ENCODE measurements at regions not wholly inside any gene's neighbourhood (a gene's known extent, or its start where the extent isn't known, plus 50 kb on each side); places are given as distances from the start of the nearest gene placed in this dataset.

DNA sequence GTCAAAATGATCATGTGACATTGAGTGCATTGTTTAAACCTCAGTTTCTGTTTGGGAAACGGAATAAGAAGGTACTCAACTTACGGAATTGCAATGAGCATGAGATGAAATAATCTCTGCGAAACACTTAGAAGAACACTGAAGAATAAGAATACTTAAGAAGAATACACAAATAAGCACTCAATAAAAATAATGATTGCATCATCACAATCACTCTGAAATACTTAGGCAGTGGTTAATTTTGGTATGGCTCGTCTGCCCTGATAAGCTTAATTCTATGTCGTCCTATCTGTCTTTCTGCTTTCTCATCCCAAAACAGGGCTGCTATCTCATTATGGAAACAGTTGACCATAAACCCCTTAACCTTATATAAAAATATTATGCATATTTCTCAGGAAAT, 823.6 kb downstream of the DIAPH3 start:
- no peaks in the 10 kb centered on the region for H3K27me3 ChIP-seq (ENCODE audit: insufficient read depth, low read length)
- no peak overlapping the region for H3K23ac ChIP-seq (ENCODE audit: low read length)
- no peak overlapping the region for H3K4me3 ChIP-seq (ENCODE audit: low read depth, low read length)
- H2BK120ac ChIP-seq (ENCODE audit: insufficient read depth, low read length, poor library complexity) = no peak overlapping the region
- H3K27ac ChIP-seq (ENCODE audit: low read depth, low read length) = no peak overlapping the region
- no peaks in the 10 kb centered on the region for H3K79me1 ChIP-seq (ENCODE audit: low read length)
- no peaks in the 10 kb centered on the region for H3K4me1 ChIP-seq (ENCODE audit: control insufficient read depth in 1 of 2, insufficient read depth in 2 of 2, low read length in 2 of 2)
- no peak overlapping the region for H3K9ac ChIP-seq (ENCODE audit: low read length)
- H4K12ac ChIP-seq (ENCODE audit: low read depth, low read length) = no peak overlapping the region
- H2BK5ac ChIP-seq (ENCODE audit: low read depth, low read length, poor library complexity) = no peak overlapping the region
- no peaks in the 10 kb centered on the region for H3K9me3 ChIP-seq (ENCODE audit: insufficient read depth, low read depth, low read length)
- no peaks in the 10 kb centered on the region for H3K36me3 ChIP-seq (ENCODE audit: control insufficient read depth in 1 of 2, insufficient read depth in 2 of 2, low read length in 2 of 2)
- no peak overlapping the region for H3K14ac ChIP-seq (ENCODE audit: low read length)
- no peak overlapping the region for H4K91ac ChIP-seq (ENCODE audit: low read depth, low read length)
- H2BK12ac ChIP-seq (ENCODE audit: low read length) = no peak overlapping the region
- H3K4me2 ChIP-seq (ENCODE audit: low read length) = no peak overlapping the region
- no peak overlapping the region for H3K18ac ChIP-seq (ENCODE audit: low read length)
- H2AFZ ChIP-seq (ENCODE audit: insufficient read depth, low read length, poor library complexity) = no peak overlapping the region
- no peak for DNase-seq
- no peak overlapping the region for H3K4ac ChIP-seq (ENCODE audit: low read depth, low read length)
- H4K8ac ChIP-seq (ENCODE audit: low read depth, low read length) = no peak overlapping the region
- WGBS (ENCODE audit: extremely low coverage, insufficient coverage, insufficient read length) = no CpG with 5 or more reads among the region's 5 CpGs
- no peaks in the 10 kb centered on the region for H3K79me2 ChIP-seq (ENCODE audit: control insufficient read depth, insufficient read depth, low read length, poor library complexity)
- H2AK5ac ChIP-seq (ENCODE audit: low read length) = no peak overlapping the region

DNA sequence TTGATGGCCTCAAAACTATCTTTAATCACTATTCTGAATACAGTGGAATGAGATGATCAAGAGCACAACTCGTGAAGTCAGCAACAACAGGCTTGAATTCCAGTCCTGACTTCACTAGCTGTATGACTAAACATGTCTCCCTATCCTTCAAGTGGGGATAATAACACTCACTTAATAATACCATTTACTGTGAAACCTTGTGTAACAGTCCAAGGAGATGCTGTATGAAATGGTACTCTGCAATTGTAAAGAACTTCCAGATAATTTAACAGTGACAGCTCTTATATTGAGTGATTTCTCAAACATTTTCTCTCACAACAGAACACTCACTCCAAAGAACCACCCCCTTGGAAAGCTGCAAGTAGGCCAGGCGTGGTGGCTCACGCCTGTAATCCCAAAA, 823.1 kb downstream of the DIAPH3 start:
- Histone ChIP-seq H2AK5ac (ENCODE audit: low read length) (no peak overlapping the region), H2BK12ac (ENCODE audit: low read length) (no peak overlapping the region), H3K23ac (ENCODE audit: low read length) (no peak overlapping the region), H3K9ac (ENCODE audit: low read length) (no peak overlapping the region), H2AFZ (ENCODE audit: insufficient read depth, low read length, poor library complexity) (no peak overlapping the region), H3K4me1 (ENCODE audit: control insufficient read depth in 1 of 2, insufficient read depth in 2 of 2, low read length in 2 of 2) (no peaks in the 10 kb centered on the region), H3K4me3 (ENCODE audit: low read depth, low read length) (no peak overlapping the region), H3K27ac (ENCODE audit: low read depth, low read length) (no peak overlapping the region), H3K14ac (ENCODE audit: low read length) (no peak overlapping the region), H3K27me3 (ENCODE audit: insufficient read depth, low read length) (no peaks in the 10 kb centered on the region), H3K4me2 (ENCODE audit: low read length) (no peak overlapping the region), H3K36me3 (ENCODE audit: control insufficient read depth in 1 of 2, insufficient read depth in 2 of 2, low read length in 2 of 2) (no peaks in the 10 kb centered on the region), H4K8ac (ENCODE audit: low read depth, low read length) (no peak overlapping the region), H3K4ac (ENCODE audit: low read depth, low read length) (no peak overlapping the region), H3K79me1 (ENCODE audit: low read length) (no peaks in the 10 kb centered on the region), H4K12ac (ENCODE audit: low read depth, low read length) (no peak overlapping the region), H3K9me3 (ENCODE audit: insufficient read depth, low read depth, low read length) (no peaks in the 10 kb centered on the region), H2BK5ac (ENCODE audit: low read depth, low read length, poor library complexity) (no peak overlapping the region), H4K91ac (ENCODE audit: low read depth, low read length) (no peak overlapping the region), H2BK120ac (ENCODE audit: insufficient read depth, low read length, poor library complexity) (no peak overlapping the region), H3K79me2 (ENCODE audit: control insufficient read depth, insufficient read depth, low read length, poor library complexity) (no peaks in the 10 kb centered on the region), H3K18ac (ENCODE audit: low read length) (no peak overlapping the region)
- WGBS (ENCODE audit: extremely low coverage, insufficient coverage, insufficient read length) = no CpG with 5 or more reads among the region's 3 CpGs
- no peak for DNase-seq

DNA sequence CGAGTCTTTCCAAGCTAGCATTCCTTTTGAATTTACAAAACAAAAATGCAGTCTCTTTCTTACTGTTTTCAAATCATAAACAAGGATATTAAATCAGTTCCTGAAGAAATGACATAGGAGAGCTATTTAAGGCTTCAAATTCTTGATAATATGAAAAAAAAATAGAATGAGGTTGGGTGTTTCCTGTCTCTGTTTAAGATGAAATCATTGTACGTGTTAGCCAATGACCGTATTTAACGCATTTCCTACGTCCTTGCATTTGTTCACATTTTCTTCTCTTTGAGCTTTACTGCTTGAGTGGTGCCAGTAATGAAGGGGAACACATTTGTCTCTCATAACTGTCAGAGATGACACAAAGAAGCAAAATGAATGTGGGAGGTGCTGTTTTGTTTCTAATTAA, 821.3 kb downstream of the DIAPH3 start:
- no peak overlapping the region for H3K27ac ChIP-seq (ENCODE audit: low read depth, low read length)
- H3K4me1 ChIP-seq (ENCODE audit: control insufficient read depth in 1 of 2, insufficient read depth in 2 of 2, low read length in 2 of 2) = peaks cover 0 to 2% of the 10 kb centered on the region in 2 experiments
- no peak overlapping the region for H2BK12ac ChIP-seq (ENCODE audit: low read length)
- no peak for DNase-seq
- no peaks in the 10 kb centered on the region for H3K27me3 ChIP-seq (ENCODE audit: insufficient read depth, low read length)
- no peaks in the 10 kb centered on the region for H3K79me1 ChIP-seq (ENCODE audit: low read length)
- no peak overlapping the region for H2AK5ac ChIP-seq (ENCODE audit: low read length)
- H3K4me3 ChIP-seq (ENCODE audit: low read depth, low read length) = no peak overlapping the region
- H4K8ac ChIP-seq (ENCODE audit: low read depth, low read length) = no peak overlapping the region
- H3K4ac ChIP-seq (ENCODE audit: low read depth, low read length) = no peak overlapping the region
- H3K18ac ChIP-seq (ENCODE audit: low read length) = no peak overlapping the region
- no peak overlapping the region for H3K23ac ChIP-seq (ENCODE audit: low read length)
- H3K79me2 ChIP-seq (ENCODE audit: control insufficient read depth, insufficient read depth, low read length, poor library complexity) = no peaks in the 10 kb centered on the region
- no peak overlapping the region for H3K4me2 ChIP-seq (ENCODE audit: low read length)
- H2BK5ac ChIP-seq (ENCODE audit: low read depth, low read length, poor library complexity) = no peak overlapping the region
- no peak overlapping the region for H2BK120ac ChIP-seq (ENCODE audit: insufficient read depth, low read length, poor library complexity)
- no peaks in the 10 kb centered on the region for H3K9me3 ChIP-seq (ENCODE audit: insufficient read depth, low read depth, low read length)
- no CpG with 5 or more reads among the region's 5 CpGs for WGBS (ENCODE audit: extremely low coverage, insufficient coverage, insufficient read length)
- H2AFZ ChIP-seq (ENCODE audit: insufficient read depth, low read length, poor library complexity) = no peak overlapping the region
- H4K91ac ChIP-seq (ENCODE audit: low read depth, low read length) = no peak overlapping the region
- no peaks in the 10 kb centered on the region for H3K36me3 ChIP-seq (ENCODE audit: control insufficient read depth in 1 of 2, insufficient read depth in 2 of 2, low read length in 2 of 2)
- H4K12ac ChIP-seq (ENCODE audit: low read depth, low read length) = no peak overlapping the region
- no peak overlapping the region for H3K14ac ChIP-seq (ENCODE audit: low read length)
- H3K9ac ChIP-seq (ENCODE audit: low read length) = no peak overlapping the region

DNA sequence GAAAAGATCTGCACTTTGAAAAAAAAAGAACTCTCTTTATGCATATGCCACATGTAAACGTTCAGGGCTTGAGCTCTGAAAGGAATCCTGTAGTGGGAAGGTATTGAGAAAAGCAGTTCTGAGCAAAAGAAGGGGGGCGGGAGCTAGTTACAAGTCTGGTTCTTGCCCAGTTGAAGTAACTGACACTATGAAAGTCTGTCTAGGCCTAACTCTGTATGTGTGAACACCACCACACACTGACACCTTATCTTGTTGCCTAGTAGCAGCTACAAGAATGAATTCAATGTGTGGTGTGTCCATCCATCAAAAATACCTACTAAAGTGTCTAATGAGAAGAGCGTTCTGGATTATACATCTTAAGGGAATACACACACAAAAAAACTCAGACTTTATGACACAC, 820.6 kb downstream of the DIAPH3 start:
- H3K4me1 ChIP-seq (ENCODE audit: control insufficient read depth in 1 of 2, insufficient read depth in 2 of 2, low read length in 2 of 2) = peaks cover 0 to 2% of the 10 kb centered on the region in 2 experiments
- no peak for DNase-seq
- no peak overlapping the region for H2AFZ ChIP-seq (ENCODE audit: insufficient read depth, low read length, poor library complexity)
- H3K18ac ChIP-seq (ENCODE audit: low read length) = no peak overlapping the region
- no peak overlapping the region for H3K4ac ChIP-seq (ENCODE audit: low read depth, low read length)
- H3K36me3 ChIP-seq (ENCODE audit: control insufficient read depth in 1 of 2, insufficient read depth in 2 of 2, low read length in 2 of 2) = no peaks in the 10 kb centered on the region
- no peak overlapping the region for H3K4me3 ChIP-seq (ENCODE audit: low read depth, low read length)
- no peak overlapping the region for H2AK5ac ChIP-seq (ENCODE audit: low read length)
- no peak overlapping the region for H3K9ac ChIP-seq (ENCODE audit: low read length)
- no peak overlapping the region for H3K4me2 ChIP-seq (ENCODE audit: low read length)
- no peak overlapping the region for H4K12ac ChIP-seq (ENCODE audit: low read depth, low read length)
- H2BK120ac ChIP-seq (ENCODE audit: insufficient read depth, low read length, poor library complexity) = no peak overlapping the region
- WGBS (ENCODE audit: extremely low coverage, insufficient coverage, insufficient read length) = no CpG with 5 or more reads among the region's 3 CpGs
- no peaks in the 10 kb centered on the region for H3K27me3 ChIP-seq (ENCODE audit: insufficient read depth, low read length)
- no peak overlapping the region for H3K27ac ChIP-seq (ENCODE audit: low read depth, low read length)
- no peak overlapping the region for H3K14ac ChIP-seq (ENCODE audit: low read length)
- H4K8ac ChIP-seq (ENCODE audit: low read depth, low read length) = no peak overlapping the region
- no peak overlapping the region for H2BK12ac ChIP-seq (ENCODE audit: low read length)
- no peak overlapping the region for H4K91ac ChIP-seq (ENCODE audit: low read depth, low read length)
- H3K23ac ChIP-seq (ENCODE audit: low read length) = no peak overlapping the region
- H3K79me1 ChIP-seq (ENCODE audit: low read length) = no peaks in the 10 kb centered on the region
- H2BK5ac ChIP-seq (ENCODE audit: low read depth, low read length, poor library complexity) = no peak overlapping the region
- H3K79me2 ChIP-seq (ENCODE audit: control insufficient read depth, insufficient read depth, low read length, poor library complexity) = no peaks in the 10 kb centered on the region
- no peaks in the 10 kb centered on the region for H3K9me3 ChIP-seq (ENCODE audit: insufficient read depth, low read depth, low read length)

All from trophoblast cell (in vitro differentiated cells and primary cell).